Mesenchymal stem cell (in vitro differentiated cells and primary cell): ENCODE measurements at regions not wholly inside any gene's neighbourhood (a gene's known extent, or its start where the extent isn't known, plus 50 kb on each side); places are given as distances from the start of the nearest gene placed in this dataset.

Experiments
- DNase-seq: peaks from one replicate; pipeline ENCODE4 v3.0.0-alpha.2; 2013
- H2AFZ ChIP-seq: one replicate; pipeline ENCODE4 v1.6.1; 2013; ENCODE audit warnings: low read depth, mild to moderate bottlenecking, control low read depth, inconsistent platforms, low read length, moderate library complexity
- H2AK5ac ChIP-seq: 2 replicates; pipeline ENCODE4 v1.6.1; 2013; ENCODE audit warnings: low read length, moderate library complexity, mild to moderate bottlenecking, inconsistent platforms; ENCODE audit not compliant: severe bottlenecking
- H2BK120ac ChIP-seq: one replicate; pipeline ENCODE4 v1.6.1; 2013; ENCODE audit warnings: low read depth, mild to moderate bottlenecking, inconsistent platforms, low read length, moderate library complexity
- H2BK12ac ChIP-seq, 2 experiments: one replicate each; pipeline ENCODE4 v1.6.1; 2013; ENCODE audit warnings: inconsistent platforms in 2 of 2, low read length in 2 of 2, mild to moderate bottlenecking in 2 of 2, moderate library complexity in 2 of 2, control low read depth in 1 of 2
- H2BK15ac ChIP-seq: one replicate; pipeline ENCODE4 v1.6.1; 2013; ENCODE audit warnings: mild to moderate bottlenecking, low read depth, inconsistent platforms; ENCODE audit not compliant: poor library complexity, severe bottlenecking
- H2BK5ac ChIP-seq: 2 replicates; pipeline ENCODE4 v1.6.1; 2013; ENCODE audit warnings: low read depth, mild to moderate bottlenecking, low read length, control low read depth, inconsistent platforms; ENCODE audit not compliant: poor library complexity, severe bottlenecking
- H3K14ac ChIP-seq, 2 experiments: one replicate each; pipeline ENCODE4 v1.6.1; 2013; ENCODE audit warnings: inconsistent platforms in 2 of 2, low read length in 2 of 2, control low read depth in 1 of 2, mild to moderate bottlenecking in 1 of 2, moderate library complexity in 1 of 2
- H3K18ac ChIP-seq, 2 experiments: one replicate each; pipeline ENCODE4 v1.6.1; 2013; ENCODE audit warnings: inconsistent platforms in 2 of 2, low read length in 2 of 2, control low read depth in 1 of 2, low read depth in 1 of 2, mild to moderate bottlenecking in 1 of 2
- H3K23ac ChIP-seq, 2 experiments: one replicate each; pipeline ENCODE4 v1.6.1; 2013; ENCODE audit warnings: inconsistent platforms in 2 of 2, low read length in 2 of 2, mild to moderate bottlenecking in 2 of 2, moderate library complexity in 2 of 2, control low read depth in 1 of 2
- H3K27ac ChIP-seq: 2 replicates; pipeline ENCODE4 v1.5.1; 2013; ENCODE audit warnings: mild to moderate bottlenecking, moderate library complexity, low read length, control low read depth, inconsistent platforms; ENCODE audit not compliant: poor library complexity, severe bottlenecking
- H3K27me3 ChIP-seq, 2 experiments: 2 replicates each; pipeline versions ENCODE4 v1.6.1 to v1.7.0; 2013; ENCODE audit warnings: low read length in 2 of 2, mild to moderate bottlenecking in 2 of 2, moderate library complexity in 2 of 2, control low read depth in 1 of 2, inconsistent platforms in 1 of 2; ENCODE audit not compliant: control insufficient read depth in 1 of 2, insufficient read depth in 1 of 2
- H3K36me3 ChIP-seq, 2 experiments: 2 replicates each; pipeline versions ENCODE4 v1.6.1 to v1.7.0; 2013; ENCODE audit warnings: low read length in 2 of 2, control low read depth in 1 of 2, inconsistent platforms in 1 of 2, low read depth in 1 of 2, mild to moderate bottlenecking in 1 of 2; ENCODE audit not compliant: insufficient read depth in 2 of 2, control insufficient read depth in 1 of 2
- H3K4ac ChIP-seq, 2 experiments: one replicate each; pipeline ENCODE4 v1.6.1; 2013; ENCODE audit warnings: inconsistent platforms in 2 of 2, low read length in 2 of 2, mild to moderate bottlenecking in 2 of 2, moderate library complexity in 2 of 2, control low read depth in 1 of 2, low read depth in 1 of 2
- H3K4me1 ChIP-seq: 2 replicates; pipeline ENCODE4 v1.6.1; 2013; ENCODE audit warnings: low read depth, low read length, control low read depth; ENCODE audit not compliant: control insufficient read depth, insufficient read depth
- H3K4me2 ChIP-seq: 2 replicates; pipeline ENCODE4 v1.6.1; 2013; ENCODE audit warnings: low read length, mild to moderate bottlenecking, inconsistent platforms; ENCODE audit not compliant: poor library complexity, severe bottlenecking
- H3K4me3 ChIP-seq, 2 experiments: 2 replicates each; pipeline versions ENCODE4 v1.5.1 to v1.7.0; 2013; ENCODE audit warnings: low read length in 2 of 2, mild to moderate bottlenecking in 2 of 2, control low read depth in 1 of 2, low read depth in 1 of 2; ENCODE audit not compliant: insufficient read depth in 1 of 2
- H3K79me1 ChIP-seq: replicated peaks from 2 replicates; pipeline ENCODE4 v1.6.1; 2013; ENCODE audit warnings: mild to moderate bottlenecking, control low read depth, low read length, inconsistent platforms; ENCODE audit not compliant: poor library complexity, severe bottlenecking
- H3K9ac ChIP-seq: 2 replicates; pipeline ENCODE4 v1.7.0; 2013; ENCODE audit warnings: mild to moderate bottlenecking, low read length, moderate library complexity
- H3K9me3 ChIP-seq: 2 replicates; pipeline ENCODE4 v1.7.0; 2013; ENCODE audit warnings: mild to moderate bottlenecking, low read length; ENCODE audit not compliant: control insufficient read depth
- H4K8ac ChIP-seq: one replicate; pipeline ENCODE4 v1.6.1; 2013; ENCODE audit warnings: inconsistent platforms, mild to moderate bottlenecking, low read length, moderate library complexity
- H4K91ac ChIP-seq: one replicate; pipeline ENCODE4 v1.6.1; 2013; ENCODE audit warnings: mild to moderate bottlenecking, low read length, inconsistent platforms
- WGBS: methylation state at CpG from one replicate; pipeline ENCODE4 v1.1.7; 2013; ENCODE audit warnings: mixed read lengths; 5-methylcytosine and 5-hydroxymethylcytosine counted together

DNA sequence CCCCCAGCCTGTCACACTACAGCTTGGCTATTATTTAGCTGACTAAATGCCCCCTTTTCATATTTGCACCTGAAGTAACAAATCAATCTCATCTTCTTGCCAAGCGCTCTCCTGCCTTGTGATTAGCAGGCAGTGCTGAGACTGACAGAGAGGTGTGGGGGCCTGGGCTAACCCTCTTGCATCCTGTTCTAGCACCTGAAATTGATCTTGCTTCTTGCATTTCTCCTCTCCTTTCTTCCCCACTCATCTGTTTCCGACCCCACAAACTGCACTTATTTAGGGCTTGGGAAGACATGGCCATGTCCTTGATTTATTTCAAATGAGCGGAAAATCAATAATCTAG is 309.0 kb upstream of the PROK2 start:
- H2AK5ac ChIP-seq = no peak overlapping the region
- H3K14ac ChIP-seq = no peak overlapping the region
- no peaks in the 10 kb centered on the region for H3K4me1 ChIP-seq
- no peak overlapping the region for H2BK12ac ChIP-seq
- H2AFZ ChIP-seq = no peak overlapping the region
- no peak overlapping the region for H2BK120ac ChIP-seq
- no peak overlapping the region for H3K4me2 ChIP-seq
- H3K9ac ChIP-seq = no peak overlapping the region
- no peaks in the 10 kb centered on the region for H3K9me3 ChIP-seq
- H2BK5ac ChIP-seq = no peak overlapping the region
- no peaks in the 10 kb centered on the region for H3K79me1 ChIP-seq
- no peak overlapping the region for H3K23ac ChIP-seq
- peaks cover 41 to 68% of the 10 kb centered on the region in 2 experiments for H3K27me3 ChIP-seq
- no peaks in the 10 kb centered on the region for H3K36me3 ChIP-seq
- H3K4ac ChIP-seq = no peak overlapping the region
- H4K91ac ChIP-seq = no peak overlapping the region
- H3K4me3 ChIP-seq = no peak overlapping the region
- 100% methylated on average over 3 of the region's 3 CpGs for WGBS
- DNase-seq = no peak
- H3K27ac ChIP-seq = no peak overlapping the region
- H2BK15ac ChIP-seq = no peak overlapping the region
- no peak overlapping the region for H3K18ac ChIP-seq
- H4K8ac ChIP-seq = no peak overlapping the region

DNA sequence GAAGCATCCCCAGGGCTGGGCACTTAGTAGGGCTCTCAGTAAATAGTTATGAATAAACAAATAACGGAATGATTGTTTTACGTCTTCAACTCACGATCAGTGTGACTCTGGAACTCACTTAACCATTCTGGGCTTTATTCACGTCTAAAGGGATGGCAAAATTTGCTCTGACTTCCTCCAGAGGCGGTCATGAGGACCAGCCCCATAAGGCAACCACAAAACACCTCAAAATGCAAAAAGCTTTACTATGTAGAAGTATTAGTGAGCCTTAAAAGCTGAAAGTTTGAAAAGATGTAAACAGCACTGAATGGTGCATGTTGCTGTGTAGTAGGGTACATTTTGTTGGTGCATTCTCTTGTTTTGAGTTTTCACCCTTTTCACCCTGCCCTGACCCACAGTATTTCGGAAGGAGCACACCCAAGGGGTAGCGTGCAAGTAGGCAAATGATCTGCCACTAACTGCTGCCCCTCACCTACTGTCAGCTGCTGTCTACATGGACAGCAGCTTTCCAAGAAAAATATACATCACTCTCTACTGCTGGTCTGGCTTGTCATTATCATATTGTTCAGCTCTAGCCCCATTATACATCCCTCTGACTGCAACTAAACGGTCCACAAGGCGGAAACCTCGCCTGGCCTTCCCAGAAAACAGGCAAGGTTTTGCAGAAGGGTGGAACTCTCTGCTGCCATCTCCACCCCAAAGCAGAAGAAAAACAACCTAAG is 308.5 kb upstream of the PROK2 start:
- no peak overlapping the region for H3K18ac ChIP-seq
- WGBS = 81% methylated on average over 9 of the region's 10 CpGs
- H4K8ac ChIP-seq = no peak overlapping the region
- no peaks in the 10 kb centered on the region for H3K36me3 ChIP-seq
- no peaks in the 10 kb centered on the region for H3K4me1 ChIP-seq
- H4K91ac ChIP-seq = no peak overlapping the region
- H3K14ac ChIP-seq = no peak overlapping the region
- H3K9ac ChIP-seq = no peak overlapping the region
- H2BK15ac ChIP-seq = no peak overlapping the region
- no peak overlapping the region for H3K4me2 ChIP-seq
- no peak overlapping the region for H2AK5ac ChIP-seq
- no peak overlapping the region for H3K4ac ChIP-seq
- peaks cover 35 to 62% of the 10 kb centered on the region in 2 experiments for H3K27me3 ChIP-seq
- no peak overlapping the region for H2BK120ac ChIP-seq
- H3K4me3 ChIP-seq = no peak overlapping the region
- no peak overlapping the region for H3K27ac ChIP-seq
- H3K23ac ChIP-seq = no peak overlapping the region
- H3K79me1 ChIP-seq = no peaks in the 10 kb centered on the region
- H2BK12ac ChIP-seq = no peak overlapping the region
- H2AFZ ChIP-seq = no peak overlapping the region
- no peaks in the 10 kb centered on the region for H3K9me3 ChIP-seq
- H2BK5ac ChIP-seq = no peak overlapping the region
- no peak for DNase-seq

DNA sequence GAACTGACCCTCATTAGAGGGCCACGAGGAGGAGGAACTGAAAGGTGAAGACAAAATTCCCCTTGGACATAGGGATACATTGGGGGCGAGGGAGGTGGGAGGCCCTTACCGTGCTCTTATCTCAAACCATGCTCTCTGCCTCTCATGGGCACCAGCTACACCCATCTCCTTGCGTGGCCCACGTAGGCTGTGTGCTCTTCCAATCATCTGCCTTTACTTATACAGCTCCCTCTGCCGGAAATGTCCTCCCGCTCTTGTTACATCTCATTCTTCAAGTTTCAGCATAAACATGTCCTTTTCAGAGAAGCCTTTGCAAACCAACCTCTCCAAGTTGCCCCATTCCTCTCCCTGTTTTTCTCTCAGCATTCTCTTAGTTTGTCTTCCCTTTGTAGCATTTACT is 307.8 kb upstream of the PROK2 start:
- H3K27ac ChIP-seq = no peak overlapping the region
- 86% methylated on average over 7 of the region's 7 CpGs for WGBS

DNA sequence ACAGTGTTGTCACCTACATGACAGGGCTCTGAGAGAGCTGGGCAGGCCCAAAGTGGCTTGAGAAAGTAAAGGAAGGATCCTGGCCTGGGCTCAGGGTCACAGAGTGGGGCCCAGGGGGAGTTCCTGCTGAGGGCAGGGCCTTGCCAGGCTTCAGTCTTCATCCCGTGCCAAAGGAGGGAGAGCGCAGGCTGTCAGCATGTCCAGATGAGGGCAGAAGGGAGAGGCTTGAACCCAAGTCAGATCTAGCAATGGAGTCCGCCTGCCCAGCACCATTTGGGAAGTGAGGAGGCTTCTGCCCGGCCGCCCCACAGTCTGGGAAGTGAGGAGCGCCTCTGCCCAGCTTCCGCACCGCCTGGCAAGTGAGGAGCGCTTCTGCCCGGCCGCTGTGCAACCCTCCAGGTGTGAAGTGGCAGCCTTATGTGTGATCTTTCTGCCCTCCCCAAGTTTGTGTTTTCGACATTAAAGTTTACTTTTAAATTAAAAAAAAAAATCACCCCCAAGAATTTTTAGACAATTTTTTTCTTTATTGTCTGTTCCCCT is 303.6 kb upstream of the PROK2 start:
- Histone ChIP-seq H2AK5ac (no peak overlapping the region), H3K4me1 (peaks cover 2% of the 10 kb centered on the region), H3K4me2 (no peak overlapping the region), H3K18ac (no peak overlapping the region), H2BK5ac (no peak overlapping the region), H3K27ac (no peak overlapping the region), H4K8ac (no peak overlapping the region), H3K14ac (no peak overlapping the region), H3K79me1 (no peaks in the 10 kb centered on the region), H3K23ac (no peak overlapping the region), H2BK15ac (no peak overlapping the region), H2BK12ac (no peak overlapping the region), H4K91ac (no peak overlapping the region), H3K9me3 (no peaks in the 10 kb centered on the region), H3K9ac (no peak overlapping the region), H3K4ac (no peak overlapping the region), H3K36me3 (no peaks in the 10 kb centered on the region), H3K27me3 (peaks cover 30 to 42% of the 10 kb centered on the region in 2 experiments), H2BK120ac (no peak overlapping the region), H3K4me3 (no peak overlapping the region), H2AFZ (no peak overlapping the region)
- 95% methylated on average over 12 of the region's 12 CpGs for WGBS
- no peak for DNase-seq

More for the DNA sequence above, 307.8 kb upstream of the PROK2 start:
- no peak overlapping the region for H3K23ac ChIP-seq
- H2BK5ac ChIP-seq = no peak overlapping the region
- peak overlapping the region; percentile 21 for H4K8ac ChIP-seq
- H4K91ac ChIP-seq = no peak overlapping the region
- no peak overlapping the region for H2AFZ ChIP-seq
- H3K14ac ChIP-seq = no peak overlapping the region
- no peak overlapping the region for H2BK15ac ChIP-seq
- no peaks in the 10 kb centered on the region for H3K79me1 ChIP-seq
- H3K4ac ChIP-seq = no peak overlapping the region
- H3K4me3 ChIP-seq = no peak overlapping the region
- no peak overlapping the region for H3K9ac ChIP-seq
- H3K36me3 ChIP-seq = no peaks in the 10 kb centered on the region
- DNase-seq = no peak
- H3K4me1 ChIP-seq = peaks cover 2% of the 10 kb centered on the region
- no peaks in the 10 kb centered on the region for H3K9me3 ChIP-seq
- no peak overlapping the region for H2BK120ac ChIP-seq
- H2BK12ac ChIP-seq = no peak overlapping the region
- peak overlapping the region in 1 of 2 experiments; percentile 6 for H3K18ac ChIP-seq
- peaks cover 34 to 56% of the 10 kb centered on the region in 2 experiments for H3K27me3 ChIP-seq
- H2AK5ac ChIP-seq = no peak overlapping the region
- no peak overlapping the region for H3K4me2 ChIP-seq
